ENCODE measurements at regions not wholly inside any gene's neighbourhood (a gene's known extent, or its start where the extent isn't known, plus 50 kb on each side); places are given as distances from the start of the nearest gene placed in this dataset.
A peak's percentile ranks its signal among the peaks of the same experiment; 100 is the strongest.
"Not testable (repeated sequence)": the region's sequence is repeated elsewhere in the genome, so short reads cannot be mapped to it uniquely, and the experiment has no call there.

DNA sequence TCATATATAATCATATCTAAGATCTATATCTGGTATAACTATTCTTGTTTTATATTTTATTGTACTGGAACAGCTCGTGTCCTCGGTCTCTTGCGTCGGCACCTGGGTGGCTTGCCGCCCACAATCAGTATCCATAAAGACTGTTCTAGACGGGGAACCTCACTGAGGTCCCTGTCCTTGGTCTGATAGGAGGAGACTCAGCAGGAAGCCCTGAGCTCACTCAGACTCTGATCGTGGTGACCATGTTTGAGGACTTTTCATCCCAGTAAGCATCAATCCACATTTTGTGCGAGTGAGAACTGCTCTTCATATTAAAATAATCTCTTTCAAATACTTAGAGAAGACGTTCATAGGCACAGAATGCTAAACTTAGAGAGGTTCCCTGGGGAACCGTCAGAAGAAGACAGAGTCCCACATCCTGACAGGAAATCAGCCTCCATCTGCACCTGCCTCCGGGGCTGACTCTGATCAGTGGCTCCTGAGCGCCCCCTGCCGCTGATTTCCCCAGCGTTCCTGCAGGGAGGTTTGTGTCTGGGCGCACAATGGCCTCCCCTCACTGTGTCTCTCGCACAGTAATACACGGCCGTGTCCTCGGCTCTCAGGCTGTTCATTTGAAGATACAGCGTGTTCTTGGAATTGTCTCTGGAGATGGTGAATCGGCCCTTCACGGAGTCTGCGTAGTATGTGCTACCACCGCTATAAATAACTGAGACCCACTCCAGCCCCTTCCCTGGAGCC is 1065.9 kb downstream of the TMEM121 start:
- DNase-seq (ENCODE audit: low read depth in 3 of 3): peak; percentile 69 to 86 (median 69)

GRCh38 chr14:106599209-106599608 is 1072.8 kb downstream of the TMEM121 start:
- DNase-seq (ENCODE audit: low read depth in 3 of 3): no peak

DNA sequence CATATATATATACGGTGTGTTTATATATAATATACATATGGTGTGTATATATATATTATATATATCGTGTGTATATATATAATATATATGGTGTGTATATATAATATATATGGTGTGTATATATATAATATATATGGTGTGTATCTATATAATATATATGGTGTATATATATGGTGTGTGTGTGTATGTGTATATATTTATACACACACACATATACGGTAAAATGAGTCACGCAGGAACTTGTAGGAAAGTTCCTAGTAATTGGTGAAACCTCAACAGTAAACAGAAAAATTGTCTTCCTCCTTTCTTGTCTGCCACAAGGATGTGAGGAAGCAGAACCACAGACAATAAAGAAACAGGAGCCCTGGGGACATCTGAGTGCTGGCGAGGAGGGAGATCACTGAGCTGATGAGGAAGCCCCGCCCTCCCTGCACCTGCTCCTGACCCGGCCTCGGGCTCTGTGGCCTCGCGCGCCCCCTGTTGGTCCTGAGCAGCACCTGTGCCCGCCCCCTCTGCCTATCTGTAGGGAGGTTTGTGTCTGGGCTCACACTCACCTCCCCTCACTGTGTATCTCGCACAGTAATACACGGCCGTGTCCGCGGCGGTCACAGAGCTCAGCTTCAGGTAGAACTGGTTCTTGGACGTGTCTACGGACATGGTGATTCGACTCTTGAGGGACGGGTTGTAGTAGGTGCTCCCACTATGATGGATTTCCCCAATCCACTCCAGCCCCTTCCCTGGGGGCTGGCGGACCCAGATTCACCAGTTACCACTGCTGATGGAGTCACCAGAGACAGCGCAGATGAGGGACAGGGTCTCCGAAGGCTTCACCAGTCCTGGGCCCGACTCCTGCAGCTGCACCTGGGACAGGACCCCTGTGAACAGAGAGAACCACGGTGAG is 1079.4 kb downstream of the TMEM121 start:
- DNase-seq (ENCODE audit: low read depth in 3 of 3): peak; percentile 69 to 85 (median 76)

DNA sequence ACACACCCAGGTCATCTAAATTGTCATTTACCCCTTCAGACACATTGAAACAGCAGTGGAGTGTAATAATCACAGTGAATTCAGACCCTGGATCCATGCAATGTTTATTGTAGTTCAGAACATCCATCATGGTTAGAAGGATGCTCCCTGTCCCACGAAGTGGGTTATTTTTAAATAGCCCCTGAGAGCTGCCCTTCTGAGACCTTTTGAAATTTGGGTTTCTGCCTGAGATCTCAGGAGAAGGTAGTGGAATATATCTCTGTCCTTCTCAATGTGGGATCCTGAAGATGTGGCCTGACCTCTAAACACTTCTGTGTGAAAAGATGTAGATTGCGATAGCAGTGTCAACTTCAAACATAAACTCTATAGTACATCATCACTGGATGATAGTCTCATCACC is 1080.6 kb downstream of the TMEM121 start:
- no peak for DNase-seq (ENCODE audit: low read depth in 3 of 3)

- DNase-seq (ENCODE audit: low read depth in 3 of 3): no peak
Measured at GRCh38 chr14:106610691-106611090, 1084.3 kb downstream of the TMEM121 start.

GRCh38 chr14:106613256-106613655 is 1086.9 kb downstream of the TMEM121 start:
- no peak for DNase-seq (ENCODE audit: low read depth in 3 of 3)

DNA sequence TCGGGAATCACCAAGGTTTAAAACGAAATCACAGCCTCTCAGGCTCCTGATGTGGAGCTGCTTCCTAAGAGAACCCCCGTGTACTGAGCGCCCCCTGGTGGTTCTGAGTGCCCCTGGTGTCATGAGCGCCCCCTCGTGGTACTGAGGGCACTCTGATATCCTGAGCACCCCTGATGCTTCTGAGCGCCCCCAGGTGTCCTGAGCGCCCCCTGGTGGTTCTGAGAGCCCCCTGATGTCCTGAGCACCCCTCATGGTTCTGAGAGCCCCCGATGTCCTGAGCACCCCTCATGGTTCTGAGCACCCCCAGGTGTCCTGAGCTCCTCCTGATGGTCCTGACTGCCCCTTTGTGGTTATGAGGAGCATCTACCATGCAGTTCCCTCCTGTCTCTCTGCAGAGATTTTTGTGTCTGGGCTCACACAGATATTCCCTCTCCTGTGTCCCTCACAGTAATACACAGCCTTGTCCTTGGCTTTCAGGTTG is 1092.1 kb downstream of the TMEM121 start:
- DNase-seq (ENCODE audit: low read depth in 3 of 3): peak; percentile 57 to 86 (median 69)

- no peak for DNase-seq (ENCODE audit: low read depth in 3 of 3)
Measured at GRCh38 chr14:106619606-106620005, 1093.2 kb downstream of the TMEM121 start.

- DNase-seq (ENCODE audit: low read depth in 3 of 3): no peak
Measured at GRCh38 chr14:106620368-106620767, 1094.0 kb downstream of the TMEM121 start.

DNA sequence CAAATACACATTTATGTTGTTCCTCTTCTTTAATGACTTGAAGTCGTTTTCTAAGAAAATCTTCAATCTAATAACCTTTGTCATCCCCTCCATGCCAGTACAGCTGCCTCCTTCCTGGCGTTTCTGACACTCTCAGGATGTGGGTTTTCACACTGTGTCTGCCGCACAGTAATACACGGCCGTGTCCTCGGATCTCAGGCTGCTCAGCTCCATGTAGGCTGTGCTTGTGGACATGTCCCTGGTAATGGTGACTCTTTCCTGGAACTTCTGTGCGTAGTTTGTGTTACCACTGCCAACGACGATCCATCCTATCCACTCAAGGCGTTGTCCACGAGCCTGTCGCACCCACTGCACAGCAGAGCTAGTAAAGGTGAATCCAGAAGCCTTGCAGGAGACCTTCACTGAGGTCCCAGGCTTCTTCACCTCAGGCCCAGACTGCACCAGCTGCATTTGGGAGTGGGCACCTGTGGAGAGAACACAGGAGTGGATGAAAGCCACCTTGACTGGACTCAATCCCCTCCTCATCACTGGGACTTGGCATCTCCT is 1095.9 kb downstream of the TMEM121 start:
- DNase-seq (ENCODE audit: low read depth in 3 of 3): no peak

DNA sequence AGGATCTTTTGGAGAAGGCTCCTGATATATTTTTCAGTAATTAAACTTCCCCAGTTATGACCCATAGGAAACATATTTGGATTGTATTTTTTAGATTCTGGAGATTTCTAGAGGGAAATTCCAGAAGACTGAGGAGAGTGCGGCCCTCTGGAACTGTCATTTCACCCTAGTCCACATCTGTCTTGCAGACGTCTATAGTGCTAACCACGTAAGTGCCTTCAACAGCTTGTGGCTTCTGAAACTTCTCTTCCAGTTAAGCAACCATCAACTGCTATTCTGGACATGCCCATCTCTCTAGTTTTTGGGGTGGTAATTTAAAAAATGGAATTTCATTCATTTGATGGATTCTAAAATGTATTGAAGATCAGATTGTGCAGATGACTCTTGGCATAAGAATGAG is 1098.8 kb downstream of the TMEM121 start:
- DNase-seq (ENCODE audit: low read depth in 3 of 3): no peak

- not testable (repeated sequence) for DNase-seq (ENCODE audit: low read depth in 3 of 3)
Measured at GRCh38 chr14:106626469-106626868, 1100.1 kb downstream of the TMEM121 start.

DNA sequence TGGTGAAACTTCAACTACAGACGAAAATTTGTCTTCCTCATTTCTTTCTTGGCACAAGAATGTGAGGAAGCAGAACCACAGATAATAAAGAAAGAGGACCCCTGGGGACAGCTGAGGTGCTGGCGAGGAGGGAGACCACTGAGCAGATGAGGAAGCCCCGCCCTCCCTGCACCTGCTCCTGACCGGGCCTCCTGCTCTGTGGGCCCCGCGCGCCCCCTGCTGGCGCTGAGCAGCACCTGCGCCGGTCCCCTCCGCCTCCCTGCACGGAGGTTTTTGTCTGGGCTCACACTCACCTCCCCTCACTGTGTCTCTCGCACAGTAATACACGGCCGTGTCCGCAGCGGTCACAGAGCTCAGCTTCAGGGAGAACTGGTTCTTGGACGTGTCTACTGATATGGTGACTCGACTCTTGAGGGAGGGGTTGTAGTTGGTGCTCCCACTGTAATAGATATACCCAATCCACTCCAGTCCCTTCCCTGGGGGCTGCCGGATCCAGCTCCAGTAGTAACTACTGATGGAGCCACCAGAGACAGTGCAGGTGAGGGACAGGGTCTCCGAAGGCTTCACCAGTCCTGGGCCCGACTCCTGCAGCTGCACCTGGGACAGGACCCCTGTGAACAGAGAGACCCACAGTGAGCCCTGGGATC is 1100.7 kb downstream of the TMEM121 start:
- peak; percentile 17 to 59 (median 32) for DNase-seq (ENCODE audit: low read depth in 3 of 3)

GRCh38 chr14:106631879-106632278 is 1105.5 kb downstream of the TMEM121 start:
- DNase-seq (ENCODE audit: low read depth in 3 of 3): no peak

- DNase-seq (ENCODE audit: low read depth in 3 of 3): no peak
Measured at GRCh38 chr14:106633721-106634120, 1107.3 kb downstream of the TMEM121 start.

DNA sequence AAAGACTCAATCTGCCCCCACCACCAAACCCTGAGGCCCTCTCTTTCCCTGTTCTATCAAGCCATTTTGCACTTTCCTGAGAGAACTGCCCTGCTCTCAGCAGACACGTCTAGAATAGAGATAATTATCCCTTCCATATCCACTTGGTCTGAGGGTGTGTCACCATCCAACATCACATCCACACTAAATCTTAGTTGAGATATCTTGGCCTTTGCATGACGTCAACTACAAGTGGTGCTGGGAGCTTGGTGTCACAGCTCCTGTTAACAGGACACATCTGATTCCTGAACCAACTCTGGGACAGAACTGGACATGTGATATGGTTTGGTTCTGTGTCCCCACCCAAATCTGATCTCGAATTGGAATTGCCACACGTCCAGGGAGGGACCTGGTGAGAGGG is 1109.2 kb downstream of the TMEM121 start:
- no peak for DNase-seq (ENCODE audit: low read depth in 3 of 3)

GRCh38 chr14:106638786-106639452 is 1112.5 kb downstream of the TMEM121 start:
- DNase-seq (ENCODE audit: low read depth in 3 of 3): peak in 1 of 3 experiments; percentile 18

DNA sequence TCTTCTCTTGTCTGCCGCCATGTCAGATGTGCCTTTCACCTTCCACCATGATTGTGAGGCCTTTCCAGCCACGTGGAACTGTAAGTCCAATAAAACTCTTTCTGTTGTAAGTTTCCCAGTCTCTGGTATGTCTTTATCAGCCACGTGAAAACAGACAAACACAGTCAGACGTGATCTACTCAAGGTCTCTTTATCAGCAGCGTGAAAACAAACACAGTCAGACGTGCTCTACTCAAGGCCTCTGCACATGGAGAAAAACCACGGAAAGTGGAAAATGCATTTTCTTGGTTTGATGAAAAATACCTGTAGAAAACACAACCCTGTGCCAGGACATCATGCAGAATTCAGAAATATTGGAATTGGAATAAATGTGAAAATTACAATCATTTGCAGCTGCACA is 1115.7 kb downstream of the TMEM121 start:
- no peak for DNase-seq (ENCODE audit: low read depth in 3 of 3)

DNA sequence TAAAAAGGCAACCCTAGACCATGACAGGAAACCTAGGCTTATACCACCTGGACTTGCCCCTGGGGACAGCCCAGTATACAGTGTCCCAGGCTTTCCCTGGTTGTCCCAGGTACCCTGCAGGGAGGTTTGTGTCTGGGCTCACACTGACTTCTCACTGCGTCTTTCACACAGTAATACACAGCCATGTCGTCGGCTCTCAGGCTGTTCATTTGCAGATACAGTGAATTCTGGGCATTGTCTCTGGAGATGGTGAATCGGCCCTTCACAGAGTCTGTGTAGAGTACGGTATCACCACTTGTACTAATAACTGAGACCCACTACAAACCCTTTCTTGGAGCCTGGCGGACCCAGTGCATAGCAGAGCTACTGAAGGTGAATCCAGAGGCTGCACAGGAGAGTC is 1116.6 kb downstream of the TMEM121 start:
- not testable (repeated sequence) for DNase-seq (ENCODE audit: low read depth in 3 of 3)

DNA sequence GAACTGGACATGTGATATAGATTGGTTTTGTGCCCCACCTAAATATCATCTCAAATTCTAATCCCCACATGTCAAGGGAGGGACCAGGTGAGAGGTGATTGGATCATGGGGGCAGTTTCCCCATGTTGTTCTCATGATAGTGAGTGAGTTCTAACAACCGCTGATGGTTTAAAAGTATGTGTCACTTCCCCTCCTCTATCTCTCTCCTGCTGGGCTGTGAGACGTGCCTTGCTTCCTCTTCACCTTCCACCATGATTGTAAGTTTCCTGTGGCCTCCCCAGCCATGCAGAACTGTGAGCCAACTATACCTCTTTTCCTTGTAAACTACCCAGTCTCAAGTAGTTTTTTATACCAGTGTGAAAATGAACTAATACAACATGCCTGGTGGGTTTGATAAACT is 1122.5 kb downstream of the TMEM121 start:
- not testable (repeated sequence) for DNase-seq (ENCODE audit: low read depth in 3 of 3)

- DNase-seq (ENCODE audit: low read depth in 3 of 3): no peak
Measured at GRCh38 chr14:106651016-106651415, 1124.6 kb downstream of the TMEM121 start.
